ENCODE measurements at regions not wholly inside any gene's neighbourhood (a gene's known extent, or its start where the extent isn't known, plus 50 kb on each side); places are given as distances from the start of the nearest gene placed in this dataset.
"Not testable (repeated sequence)": the region's sequence is repeated elsewhere in the genome, so short reads cannot be mapped to it uniquely, and the experiment has no call there.

DNA sequence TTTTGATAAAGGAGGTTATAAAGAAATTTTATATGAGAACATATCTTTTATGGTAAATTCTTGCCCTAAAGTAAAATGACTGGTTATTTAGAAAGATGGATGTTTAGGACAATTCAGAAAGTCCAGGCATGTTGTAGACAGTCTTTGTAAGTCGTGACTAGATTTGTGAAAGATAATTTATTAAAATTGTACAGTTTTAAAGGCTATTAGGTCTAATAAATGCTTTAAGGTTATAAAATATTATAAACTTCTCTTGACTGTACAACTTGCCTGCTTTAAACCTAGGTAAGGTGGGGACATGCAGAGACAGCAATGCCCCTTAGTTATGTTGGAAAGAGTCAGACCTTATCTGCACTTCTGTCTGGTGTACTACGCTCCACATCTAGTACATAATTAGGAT is 933.5 kb downstream of the SI start:
- DNase-seq (ENCODE audit: low read depth in 2 of 2): no peak

DNA sequence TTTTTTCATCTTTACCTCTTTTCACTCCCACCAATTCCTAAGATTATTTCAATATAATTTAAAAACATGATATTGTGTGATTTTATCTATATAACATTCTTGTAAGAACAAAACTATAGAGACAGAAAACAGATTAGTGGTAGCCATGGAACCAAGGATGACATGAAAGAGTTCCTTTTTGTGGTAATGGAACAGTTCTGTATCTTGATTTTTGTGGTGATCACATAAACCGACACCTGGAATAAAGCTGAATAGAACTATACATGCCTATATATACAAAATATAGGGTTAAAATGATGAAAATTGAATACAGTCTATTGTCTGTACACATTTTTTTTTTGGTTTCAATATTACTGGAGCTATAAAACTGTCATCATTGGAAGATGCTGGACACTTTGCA is 945.4 kb downstream of the SI start:
- no peak for DNase-seq (ENCODE audit: low read depth in 2 of 2)

DNA sequence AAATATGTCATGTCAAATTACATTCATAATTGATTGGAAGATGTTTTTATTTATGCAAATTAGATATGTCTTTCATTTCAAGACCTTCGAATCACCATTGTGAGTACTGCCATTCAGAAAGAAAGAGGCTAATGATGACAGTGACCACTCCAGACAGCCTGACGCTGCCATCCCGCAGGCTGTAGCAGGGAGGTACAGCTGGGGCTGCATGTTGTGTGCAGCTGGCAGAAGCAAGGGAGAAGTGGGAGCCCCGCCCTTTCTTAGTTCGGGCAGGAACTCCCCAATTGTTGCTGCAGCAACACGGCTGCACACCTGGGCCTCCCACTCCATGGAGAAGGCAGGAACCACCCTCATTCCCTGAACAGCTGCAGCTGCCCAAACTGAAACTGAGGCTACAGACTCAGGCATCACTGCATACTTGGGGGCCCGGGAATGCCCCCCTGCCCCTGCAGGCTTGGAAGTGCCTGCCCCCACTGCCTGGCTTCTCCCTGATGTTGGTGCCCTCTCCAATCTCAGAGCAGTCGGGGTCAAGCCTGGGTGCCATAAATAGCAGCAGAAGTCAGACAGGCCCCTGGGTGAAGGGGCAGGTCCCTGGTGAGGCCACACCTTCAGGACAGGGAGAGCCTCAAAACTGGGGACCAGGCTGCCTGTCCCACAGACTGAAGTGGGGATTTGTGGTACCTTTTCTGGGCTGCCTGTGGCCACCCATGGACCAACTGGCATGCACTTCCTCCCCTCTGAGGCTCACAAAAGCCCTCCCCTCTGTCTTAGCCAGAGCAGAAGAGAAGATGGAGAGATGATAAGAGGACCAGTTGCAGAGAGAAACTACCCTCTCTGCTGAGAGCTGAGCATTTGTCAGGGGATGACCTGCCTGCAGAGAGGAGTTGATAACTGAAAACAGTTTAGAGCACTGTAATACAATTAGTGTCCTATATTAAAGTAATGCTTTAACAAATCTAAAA is 964.6 kb downstream of the SI start:
- DNase-seq (ENCODE audit: low read depth in 2 of 2): no peak

DNA sequence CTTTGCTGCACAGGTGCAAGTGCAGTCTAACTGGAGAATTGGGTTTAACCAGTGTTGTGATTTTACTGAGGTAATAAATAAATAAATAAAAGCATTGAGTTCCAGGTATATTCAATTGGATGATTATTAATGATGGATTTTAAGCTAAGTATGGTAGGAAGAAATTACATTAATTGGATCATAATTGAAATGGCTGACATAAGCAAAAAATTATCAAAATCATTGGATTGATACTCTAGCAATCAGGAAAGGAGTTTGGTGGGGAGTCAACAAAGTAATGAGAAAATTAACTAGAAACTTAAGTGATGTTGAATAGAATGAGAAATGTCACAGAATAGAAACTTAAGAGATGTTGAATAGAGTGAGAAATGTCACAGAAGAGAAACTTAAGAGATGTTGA is 981.9 kb downstream of the SI start:
- DNase-seq (ENCODE audit: low read depth in 2 of 2): no peak

DNA sequence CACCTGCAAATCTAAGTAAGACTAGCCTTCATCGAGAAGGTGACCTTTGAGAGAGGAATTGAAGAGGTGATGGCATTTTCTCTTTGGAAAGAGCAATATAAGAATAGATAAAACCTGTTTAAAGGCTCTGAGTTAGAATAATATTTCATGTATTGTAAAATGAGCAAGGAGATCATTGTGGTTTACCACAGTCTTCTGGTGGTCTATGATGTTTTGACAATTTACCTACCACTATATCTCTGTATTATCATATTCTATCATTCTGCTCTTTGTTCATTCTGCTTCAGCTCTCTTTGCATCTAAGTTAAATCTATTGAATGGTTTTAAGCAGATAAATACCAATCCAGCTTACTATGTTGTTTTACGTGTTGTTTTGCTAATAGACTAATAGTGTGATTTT is 982.3 kb downstream of the SI start:
- no peak for DNase-seq (ENCODE audit: low read depth in 2 of 2)

DNA sequence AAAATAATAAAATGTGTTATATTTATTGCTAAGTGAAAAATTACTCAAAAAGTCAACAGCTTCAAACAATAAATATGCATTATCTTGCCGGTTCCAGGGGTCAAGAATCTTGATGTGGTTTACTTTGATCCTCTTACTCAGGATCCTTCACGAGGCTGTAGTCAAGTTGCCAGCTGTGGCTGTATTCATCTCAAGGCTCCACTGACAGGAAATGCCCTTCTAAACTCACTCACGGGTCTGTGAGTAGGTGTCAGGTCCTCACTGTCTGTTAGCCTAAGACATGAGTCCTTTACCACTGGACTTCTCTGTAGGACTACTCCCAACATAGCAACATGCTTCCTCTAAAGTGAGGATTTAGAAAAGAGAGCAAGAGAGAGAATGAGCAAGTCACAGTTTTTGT is 983.0 kb downstream of the SI start:
- DNase-seq (ENCODE audit: low read depth in 2 of 2): no peak

DNA sequence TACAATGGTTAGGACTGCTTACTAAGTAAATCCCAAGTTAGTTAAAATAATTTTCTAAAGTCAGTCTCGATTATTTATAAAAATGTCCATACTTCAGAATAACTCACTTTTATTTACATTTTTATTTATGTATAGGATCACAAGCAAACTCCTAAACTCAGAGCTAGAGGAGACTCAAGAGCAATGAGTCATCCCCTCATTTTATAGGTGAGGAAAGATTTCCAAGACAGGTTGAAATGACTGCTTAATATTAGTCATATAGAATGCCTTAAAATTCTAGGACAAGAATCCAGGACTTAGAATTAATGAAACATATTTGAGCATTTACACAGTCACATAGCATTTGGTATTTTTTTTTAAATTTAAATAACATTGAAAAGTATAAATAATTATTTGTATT is 983.8 kb downstream of the SI start:
- DNase-seq (ENCODE audit: low read depth in 2 of 2): no peak

DNA sequence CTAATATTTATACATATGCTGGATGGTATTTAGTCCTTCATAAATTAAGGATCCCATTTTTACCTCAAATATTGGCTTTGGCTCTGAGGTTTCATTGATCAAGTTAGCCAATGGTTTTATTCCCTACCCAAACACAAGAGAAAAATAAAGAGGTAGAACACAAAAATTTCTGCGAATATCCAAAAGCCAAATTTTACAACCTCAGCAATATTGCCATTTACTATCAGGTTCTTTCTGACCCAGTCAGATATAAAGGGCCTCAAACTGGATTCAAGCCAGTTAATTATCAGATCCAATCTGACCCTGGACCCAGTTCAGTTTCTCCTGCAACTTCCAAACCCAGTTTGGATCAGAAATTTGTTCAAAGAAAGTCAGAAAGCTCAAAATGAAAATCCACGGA is 998.1 kb downstream of the SI start:
- no peak for DNase-seq (ENCODE audit: low read depth in 2 of 2)

DNA sequence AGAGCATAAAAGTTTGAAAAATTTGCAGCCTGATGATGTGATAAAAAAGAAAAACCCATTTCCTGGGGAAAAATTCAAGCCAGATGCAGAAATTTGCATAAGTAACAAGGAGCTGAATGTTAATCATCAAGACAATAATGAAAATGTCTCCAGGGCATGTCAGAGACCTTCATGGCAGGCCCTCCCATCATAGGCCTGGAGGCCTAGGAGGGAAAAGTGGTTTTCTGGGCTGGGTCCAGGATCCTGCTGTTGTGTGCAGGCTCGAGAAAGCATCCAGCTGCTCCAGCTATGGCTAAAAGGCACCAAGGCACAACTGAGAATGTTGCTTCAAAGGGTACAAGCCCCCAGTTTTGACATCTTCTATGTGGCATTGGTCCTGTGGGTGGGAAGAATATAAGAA is 1014.0 kb downstream of the SI start:
- DNase-seq (ENCODE audit: low read depth in 2 of 2): no peak

DNA sequence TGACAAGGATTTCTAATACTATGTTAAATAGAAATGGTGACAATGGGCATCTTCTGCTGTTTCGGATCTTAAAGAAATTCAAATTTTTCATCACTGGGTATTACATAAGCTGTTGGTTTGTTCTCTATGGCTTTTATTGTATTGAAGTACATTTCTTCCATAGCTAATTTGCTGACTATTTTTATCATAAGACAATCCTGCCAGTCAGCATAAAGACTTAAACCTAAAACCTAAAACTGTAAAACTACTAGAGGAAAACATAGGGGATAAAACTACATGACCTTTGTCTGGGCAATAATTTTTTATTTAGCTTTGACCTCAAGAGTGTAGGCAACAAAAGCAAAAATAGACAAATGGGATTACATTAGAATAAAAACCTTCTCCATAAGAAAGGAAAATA is 1017.4 kb downstream of the SI start:
- DNase-seq (ENCODE audit: low read depth in 2 of 2): no peak

DNA sequence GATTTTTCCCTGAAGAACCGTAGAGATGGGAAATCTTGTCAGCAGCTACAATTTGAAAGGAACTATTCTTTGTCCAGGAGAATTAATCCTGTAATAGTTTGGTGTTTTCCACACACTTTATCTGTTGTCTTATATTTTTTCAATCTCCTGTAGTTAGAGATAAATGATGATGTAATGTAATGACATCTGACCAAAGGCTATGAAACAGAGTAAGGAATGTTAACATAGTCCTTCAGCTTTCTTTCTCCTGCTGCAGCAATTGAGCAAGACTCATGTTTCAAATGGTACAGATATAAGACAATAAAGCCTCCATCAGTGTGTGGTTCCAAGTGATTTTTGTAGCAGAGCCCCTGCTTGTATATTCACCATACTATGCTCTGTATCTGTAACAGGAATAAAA is 1028.4 kb downstream of the SI start:
- DNase-seq (ENCODE audit: low read depth in 2 of 2): no peak

DNA sequence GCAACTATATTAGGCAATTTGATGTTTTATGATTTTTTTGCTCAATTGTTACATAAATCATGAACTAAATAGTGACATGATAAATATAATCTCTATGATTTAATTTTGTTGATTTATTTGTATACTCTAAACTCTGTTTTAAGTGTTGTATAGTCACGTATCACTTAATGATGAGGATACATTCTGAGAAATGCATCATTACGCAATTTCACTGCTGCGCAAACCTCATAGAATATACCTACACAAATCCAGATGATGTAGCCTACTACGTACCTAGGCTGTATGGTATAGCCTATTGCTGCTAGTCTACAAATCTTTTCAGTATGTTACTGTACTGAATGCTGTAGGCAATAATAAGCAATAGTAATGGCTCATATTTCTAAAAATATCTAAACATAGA is 1029.8 kb downstream of the SI start:
- DNase-seq (ENCODE audit: low read depth in 2 of 2): no peak

DNA sequence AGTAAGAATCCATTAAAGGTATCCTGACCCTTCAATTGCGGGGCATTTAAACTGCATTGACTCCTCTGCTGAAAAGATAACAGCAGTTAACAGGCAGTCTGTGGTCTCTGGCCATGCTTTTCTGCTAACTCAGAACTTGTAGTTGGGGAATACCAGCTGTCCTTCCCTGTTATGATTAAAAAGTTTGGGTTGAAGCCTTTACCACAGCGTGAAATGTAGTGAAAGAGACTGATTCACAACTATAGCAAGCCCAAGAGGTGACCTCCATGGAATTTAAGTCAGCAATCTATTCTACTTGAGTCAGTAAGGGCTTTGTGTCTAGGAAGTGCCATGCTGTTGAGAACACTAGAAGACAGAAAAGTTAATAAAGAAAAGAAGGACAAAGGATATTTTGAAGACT is 1037.3 kb downstream of the SI start:
- no peak for DNase-seq (ENCODE audit: low read depth in 2 of 2)

DNA sequence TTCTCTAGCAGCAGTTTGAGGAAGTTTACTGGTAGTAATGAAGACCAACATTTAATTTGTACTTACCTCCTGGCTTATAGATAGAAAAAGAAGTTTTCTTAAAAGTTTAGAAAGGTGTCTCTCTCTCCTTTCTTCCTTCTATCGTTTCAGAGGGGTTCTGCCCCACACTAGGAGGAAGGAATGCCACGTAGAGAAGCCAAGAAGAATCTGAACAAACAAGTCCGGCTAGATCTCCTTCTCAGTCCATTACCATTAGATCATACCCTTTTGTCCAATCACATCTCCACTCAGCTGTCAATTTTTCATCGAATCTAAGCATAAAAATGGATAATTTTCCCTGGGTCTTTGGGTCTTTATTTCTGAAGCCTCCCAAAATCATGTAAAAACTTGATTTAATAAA is 1048.1 kb downstream of the SI start:
- DNase-seq (ENCODE audit: low read depth in 2 of 2): no peak

DNA sequence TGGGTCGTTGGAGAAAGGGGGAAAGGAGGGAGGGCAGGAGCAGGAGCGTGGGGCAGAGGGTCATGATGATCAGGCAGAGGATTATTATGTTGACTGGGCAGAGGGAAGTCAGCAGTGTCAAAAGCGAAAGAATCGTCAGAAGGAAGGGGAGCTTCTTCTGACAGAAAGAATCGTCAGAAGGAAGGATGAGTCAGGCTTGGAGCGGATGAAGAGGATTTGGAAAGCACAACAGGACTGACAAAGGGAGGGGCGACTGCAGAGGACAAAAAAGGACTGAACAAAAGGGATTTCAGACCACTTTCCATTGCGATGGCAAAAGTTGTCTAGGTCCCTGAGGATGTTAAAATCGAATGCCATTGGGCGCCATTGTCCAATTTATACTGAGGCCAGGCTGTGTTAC is 1053.5 kb downstream of the SI start:
- DNase-seq (ENCODE audit: low read depth in 2 of 2): no peak

DNA sequence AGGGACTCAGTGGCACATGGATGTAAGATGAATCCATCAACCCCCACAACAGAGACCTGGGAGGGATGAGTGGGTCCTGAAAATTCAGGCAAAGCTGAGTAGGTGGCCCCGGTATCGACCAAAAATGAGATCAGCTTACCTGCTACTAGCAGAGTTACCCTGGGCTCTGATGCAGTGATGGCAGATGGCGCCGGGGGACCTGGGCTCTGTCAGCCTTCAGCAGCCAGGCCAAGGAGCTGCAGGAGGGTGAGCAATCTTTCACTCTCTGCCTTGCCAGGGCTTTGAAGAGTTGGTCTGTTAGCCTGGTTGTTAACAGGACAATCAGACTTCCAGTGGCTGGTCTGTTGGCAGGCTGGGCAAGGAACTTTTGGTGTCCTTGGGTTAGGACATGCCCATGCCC is 1054.8 kb downstream of the SI start:
- DNase-seq (ENCODE audit: low read depth in 2 of 2): no peak

DNA sequence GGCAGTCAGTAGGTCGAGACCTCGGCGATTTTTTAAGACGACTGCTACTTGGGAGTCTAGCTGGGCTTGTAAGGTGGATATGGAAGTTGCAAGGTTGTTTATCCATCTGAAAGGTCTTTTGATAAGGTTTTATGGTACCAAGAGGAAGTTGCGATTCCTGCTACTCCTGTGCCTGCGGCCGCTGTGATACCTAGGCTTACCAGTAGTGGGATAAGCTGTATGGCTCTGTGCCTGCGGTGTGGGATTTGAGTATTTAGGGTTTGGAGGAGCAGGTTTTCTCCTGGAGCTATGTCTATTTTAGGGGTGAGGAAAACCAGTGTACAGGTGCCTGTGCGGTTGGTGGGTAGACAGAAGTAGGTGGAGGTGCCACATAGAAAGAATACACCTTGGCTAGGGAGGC is 1059.8 kb downstream of the SI start:
- no peak for DNase-seq (ENCODE audit: low read depth in 2 of 2)

DNA sequence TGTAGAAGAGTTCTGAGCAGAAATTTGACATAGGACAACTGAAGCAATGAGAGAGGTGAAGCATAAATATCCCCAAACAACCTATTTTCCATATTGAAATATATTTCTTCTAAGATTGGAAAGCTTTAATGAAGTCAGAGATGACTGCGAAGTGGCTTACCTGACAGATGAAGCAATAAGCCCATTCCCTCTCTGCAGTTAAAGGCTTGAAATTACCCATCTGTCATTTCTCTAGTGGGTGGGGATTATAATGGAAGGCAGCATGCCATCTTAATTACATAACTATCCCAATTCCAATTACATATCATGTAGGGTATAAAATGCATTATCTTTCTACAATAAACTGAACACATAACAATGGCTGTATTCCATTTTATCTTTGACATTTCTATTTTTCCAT is 1070.5 kb downstream of the SI start:
- DNase-seq (ENCODE audit: low read depth in 2 of 2): no peak

DNA sequence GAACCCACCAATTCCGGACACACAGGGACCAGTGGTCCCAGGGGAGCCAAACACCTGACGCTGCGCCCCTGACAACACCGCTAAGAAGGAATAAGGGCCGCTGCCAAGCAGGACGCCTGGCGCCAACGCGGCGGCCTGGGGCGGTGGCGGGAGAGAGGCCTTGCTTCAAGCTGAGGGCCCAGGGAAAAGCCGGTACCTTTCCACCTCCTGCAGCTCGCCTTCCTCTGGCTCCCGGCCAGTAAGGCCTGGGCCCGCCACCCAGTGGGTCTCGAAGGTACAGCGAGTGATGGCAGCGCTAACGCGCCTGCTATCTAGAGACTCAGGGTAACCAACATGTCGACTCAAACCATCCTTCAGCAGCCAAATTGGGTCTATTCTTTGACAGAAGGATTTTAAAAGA is 1074.1 kb downstream of the SI start:
- no peak for DNase-seq (ENCODE audit: low read depth in 2 of 2)

DNA sequence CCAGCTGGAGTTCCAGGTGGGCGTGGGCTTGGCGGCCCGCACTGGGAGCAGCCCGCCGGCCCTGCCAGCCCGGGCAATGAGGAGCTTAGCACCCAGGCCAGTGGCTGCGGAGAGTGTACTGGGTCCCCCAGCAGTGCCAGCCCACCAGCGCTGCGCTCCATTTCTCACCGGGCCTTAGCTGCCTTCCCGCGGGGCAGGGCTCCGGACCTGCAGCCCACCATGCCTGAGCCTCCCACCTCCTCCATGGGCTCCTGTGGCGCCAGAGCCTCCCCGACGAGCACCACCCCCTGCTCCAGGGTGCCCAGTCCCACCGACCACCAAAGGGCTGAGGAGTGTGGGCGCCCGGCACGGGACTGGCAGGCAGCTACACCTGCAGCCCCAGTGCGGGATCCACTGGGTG is 1075.3 kb downstream of the SI start:
- not testable (repeated sequence) for DNase-seq (ENCODE audit: low read depth in 2 of 2)

DNA sequence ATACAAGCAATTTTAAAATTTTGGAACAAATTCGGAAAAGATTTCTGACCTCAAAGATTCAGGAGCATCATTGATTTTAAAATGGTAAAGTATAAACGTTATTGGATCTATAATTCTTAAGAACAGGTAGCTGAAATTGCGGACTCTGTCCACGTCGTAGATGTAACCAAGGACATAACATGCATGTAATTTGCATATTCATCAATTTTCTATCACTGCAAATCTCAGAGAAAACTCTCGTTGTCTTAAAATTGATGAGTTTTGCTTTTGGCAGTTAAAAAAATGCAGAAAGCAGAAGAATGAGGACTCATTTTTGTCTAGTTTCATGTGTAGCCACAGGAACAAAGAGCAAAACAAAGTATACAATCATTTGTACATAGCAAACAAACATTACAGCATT is 1094.4 kb downstream of the SI start:
- DNase-seq (ENCODE audit: low read depth in 2 of 2): no peak

DNA sequence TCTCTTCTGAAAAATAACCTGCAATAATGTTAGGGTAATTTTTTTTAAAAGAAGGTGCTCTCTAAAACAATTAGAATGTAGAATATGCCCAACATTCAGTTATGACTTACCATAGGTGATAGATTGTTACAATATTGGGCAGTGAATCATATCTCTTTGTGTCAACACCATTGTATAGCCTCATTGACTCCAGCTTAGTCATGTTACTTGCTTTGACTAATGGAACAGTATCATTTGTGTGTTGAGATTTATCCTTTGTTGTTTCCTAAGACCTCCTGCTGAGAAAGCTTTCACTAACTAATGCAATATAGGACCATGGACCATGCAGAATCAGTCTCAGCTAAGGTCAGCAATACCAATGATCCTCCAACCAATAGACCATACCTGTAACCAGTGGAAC is 1106.4 kb downstream of the SI start:
- no peak for DNase-seq (ENCODE audit: low read depth in 2 of 2)

DNA sequence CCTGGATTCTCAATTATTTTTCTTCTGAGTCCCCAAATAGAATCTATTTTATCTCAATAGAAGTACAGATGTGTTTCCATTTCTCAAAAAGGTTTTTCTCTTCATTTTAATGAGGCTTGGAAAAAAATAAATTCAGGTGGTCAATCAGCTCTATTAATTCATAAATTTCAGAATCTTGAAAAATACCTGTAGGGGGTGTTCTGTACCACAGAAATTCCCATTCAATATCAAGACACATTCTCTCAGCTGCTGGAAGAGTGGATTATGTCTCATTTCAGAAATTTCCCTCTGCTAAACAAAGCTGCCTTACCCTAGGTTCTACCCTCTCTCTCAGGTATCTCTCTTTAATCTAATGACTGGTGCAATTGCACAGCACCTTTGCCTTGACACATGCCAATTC is 1121.2 kb downstream of the SI start:
- no peak for DNase-seq (ENCODE audit: low read depth in 2 of 2)

DNA sequence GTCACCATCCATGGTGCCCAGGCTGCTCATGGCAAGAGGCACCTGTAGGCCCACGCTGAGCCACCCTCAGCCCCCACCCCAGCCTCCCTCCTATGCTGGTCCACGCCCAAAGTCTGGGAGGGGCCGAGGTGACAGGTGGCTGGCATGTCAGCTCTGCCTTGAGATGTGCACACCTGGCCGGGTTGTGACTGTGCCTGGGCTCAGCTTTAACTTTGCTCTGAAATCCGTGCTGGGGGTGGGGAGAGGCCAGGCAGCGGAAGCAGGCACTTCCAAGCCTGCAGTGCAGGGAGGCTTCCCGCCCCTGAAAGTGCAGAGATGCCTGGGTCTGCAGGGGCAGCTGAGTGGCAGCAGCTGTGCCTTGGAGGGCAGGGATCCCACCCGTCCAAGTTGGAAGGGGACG is 1124.8 kb downstream of the SI start:
- DNase-seq (ENCODE audit: low read depth in 2 of 2): no peak

Data from fibroblast of skin of left quadriceps (primary cell).